LNCaP clone FGC (cell line): ENCODE measurements at regions not wholly inside any gene's neighbourhood (a gene's known extent, or its start where the extent isn't known, plus 50 kb on each side); places are given as distances from the start of the nearest gene placed in this dataset.

Experiments
- DNase-seq: peaks from one replicate; pipeline ENCODE4 v3.0.0-alpha.2; 2011; ENCODE audit warnings: low read depth
- H3K4me3 ChIP-seq: 2 replicates; pipeline ENCODE4 v1.5.1; 2011; ENCODE audit warnings: mild to moderate bottlenecking, low read depth, low read length, control low read depth
- CTCF ChIP-seq: IDR thresholded peaks from 2 replicates; pipeline ENCODE4 v1.5.1; 2012; ENCODE audit warnings: mild to moderate bottlenecking; ENCODE audit not compliant: control insufficient read depth, insufficient read depth; ENCODE audit errors: extremely low read depth

DNA sequence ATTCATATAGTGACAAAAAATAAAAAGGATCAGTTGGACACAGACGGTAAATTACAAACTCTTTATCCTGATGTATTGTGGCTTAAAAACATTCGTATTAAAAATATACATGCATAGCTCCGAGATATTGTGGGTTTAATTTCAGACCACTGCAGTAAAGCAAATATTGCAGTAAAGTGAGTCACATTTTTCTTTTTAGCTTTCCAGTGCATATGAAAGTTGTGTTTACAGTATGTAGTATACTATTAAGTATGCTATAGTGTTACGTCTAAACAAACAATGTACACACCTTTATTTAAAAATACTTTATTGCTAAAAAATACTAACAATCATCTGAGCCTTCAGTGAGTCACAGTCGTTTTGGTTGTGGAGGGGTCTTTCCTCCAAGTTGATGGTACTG, 551.8 kb downstream of the CETN3 start:
- no peak overlapping the region for H3K4me3 ChIP-seq
- TF ChIP-seq CTCF, result no peak
- no peak for DNase-seq

DNA sequence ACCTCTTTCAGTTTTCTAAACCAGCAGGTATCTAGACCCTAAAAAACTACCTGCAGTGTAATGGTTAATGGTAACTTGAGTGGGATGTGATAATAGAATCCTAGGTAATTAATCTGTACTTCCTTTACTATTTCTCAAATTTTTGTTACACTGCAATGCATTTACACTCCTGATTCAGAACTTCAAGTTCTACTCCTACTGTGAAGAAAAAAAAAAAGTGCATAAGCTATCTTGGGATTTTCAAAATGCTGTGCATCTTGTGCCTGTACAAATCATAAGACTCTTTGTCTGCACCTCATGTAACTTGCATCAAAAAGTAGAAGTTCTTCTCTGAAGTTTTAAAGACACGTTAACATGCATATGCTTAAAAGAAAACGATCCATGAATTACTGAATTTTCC, 554.1 kb downstream of the CETN3 start:
- H3K4me3 ChIP-seq, result no peak overlapping the region
- TF ChIP-seq CTCF, result no peak
- DNase-seq, result no peak

GRCh38 chr5:89851911-89852310, 557.6 kb downstream of the CETN3 start:
- no peak for DNase-seq
- no peak overlapping the region for H3K4me3 ChIP-seq
- no peak for TF ChIP-seq CTCF

- TF ChIP-seq CTCF, result no peak
- DNase-seq, result no peak
- no peak overlapping the region for H3K4me3 ChIP-seq
Measured at GRCh38 chr5:89850513-89850865, 559.1 kb downstream of the CETN3 start.

DNA sequence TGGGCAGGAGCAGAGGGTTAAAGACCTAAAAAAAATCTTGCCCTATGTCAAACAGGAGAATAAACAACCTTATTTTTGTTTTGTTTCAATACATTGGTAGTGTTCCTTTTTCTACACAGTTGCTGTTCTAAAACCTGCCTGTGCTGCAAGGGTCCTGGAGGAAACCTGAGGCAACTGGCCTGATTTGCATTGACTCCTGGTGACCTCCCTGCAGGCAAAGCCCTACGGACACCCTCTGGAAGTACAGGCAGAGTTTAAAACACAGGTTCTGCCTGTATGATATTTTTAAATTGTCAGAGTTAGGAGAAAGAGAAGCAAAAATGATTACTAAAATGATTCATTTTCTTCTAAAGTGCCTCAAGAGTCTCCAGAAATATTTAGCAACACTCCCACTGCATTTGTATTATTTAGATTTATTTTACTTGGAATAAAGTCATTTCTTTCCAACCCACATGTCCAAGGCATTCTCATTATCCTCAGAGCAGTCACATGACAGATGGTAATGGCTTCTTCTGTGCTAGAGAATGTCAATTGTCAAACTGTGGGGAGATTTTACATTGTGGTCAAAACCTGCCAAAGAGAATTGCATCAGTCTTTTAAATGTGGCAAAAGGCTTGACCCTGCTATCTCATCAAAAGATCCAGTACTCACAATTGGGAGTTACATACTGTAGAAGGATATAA, 559.6 kb downstream of the CETN3 start:
- no peak for DNase-seq
- no peak for TF ChIP-seq CTCF
- H3K4me3 ChIP-seq, result no peak overlapping the region

GRCh38 chr5:89847743-89848142, 561.8 kb downstream of the CETN3 start:
- DNase-seq, result no peak
- TF ChIP-seq CTCF, result no peak
- H3K4me3 ChIP-seq, result no peak overlapping the region

GRCh38 chr5:89844548-89844947, 565.0 kb downstream of the CETN3 start:
- H3K4me3 ChIP-seq, result no peak overlapping the region
- DNase-seq, result no peak
- no peak for TF ChIP-seq CTCF
